ENCODE measurements at regions not wholly inside any gene's neighbourhood (a gene's known extent, or its start where the extent isn't known, plus 50 kb on each side); places are given as distances from the start of the nearest gene placed in this dataset.
"Not testable (repeated sequence)": the region's sequence is repeated elsewhere in the genome, so short reads cannot be mapped to it uniquely, and the experiment has no call there.

GRCh38 chr3:27560484-27561056, 76.4 kb upstream of the SLC4A7 start:
- H3K27me3 Mint-ChIP-seq = no peaks in the 10 kb centered on the region
- no peaks in the 10 kb centered on the region for H3K4me1 Mint-ChIP-seq (ENCODE audit: low read depth)
- no peak overlapping the region for H3K4me3 Mint-ChIP-seq
- no peaks in the 10 kb centered on the region for H3K9me3 Mint-ChIP-seq (ENCODE audit: low read depth)
- H3K36me3 Mint-ChIP-seq = no peaks in the 10 kb centered on the region
- no peak overlapping the region for H3K27ac Mint-ChIP-seq

GRCh38 chr3:27559835-27560234, 75.7 kb upstream of the SLC4A7 start:
- no peaks in the 10 kb centered on the region for H3K36me3 Mint-ChIP-seq
- H3K27ac Mint-ChIP-seq = no peak overlapping the region
- H3K4me3 Mint-ChIP-seq = no peak overlapping the region
- H3K27me3 Mint-ChIP-seq = no peaks in the 10 kb centered on the region
- H3K4me1 Mint-ChIP-seq (ENCODE audit: low read depth) = no peaks in the 10 kb centered on the region
- H3K9me3 Mint-ChIP-seq (ENCODE audit: low read depth) = no peaks in the 10 kb centered on the region

- no peaks in the 10 kb centered on the region for H3K36me3 Mint-ChIP-seq
- H3K27me3 Mint-ChIP-seq = no peaks in the 10 kb centered on the region
- H3K4me1 Mint-ChIP-seq (ENCODE audit: low read depth) = no peaks in the 10 kb centered on the region
- H3K9me3 Mint-ChIP-seq (ENCODE audit: low read depth) = no peaks in the 10 kb centered on the region
- H3K27ac Mint-ChIP-seq = no peak overlapping the region
- no peak overlapping the region for H3K4me3 Mint-ChIP-seq
Measured at GRCh38 chr3:27559381-27559780, 75.2 kb upstream of the SLC4A7 start.

- Mint-ChIP-seq H3K36me3 (no peaks in the 10 kb centered on the region), H3K9me3 (ENCODE audit: low read depth) (no peaks in the 10 kb centered on the region), H3K4me1 (ENCODE audit: low read depth) (no peaks in the 10 kb centered on the region), H3K27me3 (no peaks in the 10 kb centered on the region), H3K4me3 (no peak overlapping the region), H3K27ac (no peak overlapping the region)
Measured at GRCh38 chr3:27557411-27557810, 73.2 kb upstream of the SLC4A7 start.

- H3K27ac Mint-ChIP-seq = no peak overlapping the region
- H3K36me3 Mint-ChIP-seq = no peaks in the 10 kb centered on the region
- no peaks in the 10 kb centered on the region for H3K4me1 Mint-ChIP-seq (ENCODE audit: low read depth)
- H3K9me3 Mint-ChIP-seq (ENCODE audit: low read depth) = no peaks in the 10 kb centered on the region
- no peak overlapping the region for H3K4me3 Mint-ChIP-seq
- no peaks in the 10 kb centered on the region for H3K27me3 Mint-ChIP-seq
Measured at GRCh38 chr3:27556887-27557286, 72.7 kb upstream of the SLC4A7 start.

- Mint-ChIP-seq H3K27ac (no peak overlapping the region), H3K9me3 (ENCODE audit: low read depth) (no peaks in the 10 kb centered on the region), H3K27me3 (no peaks in the 10 kb centered on the region), H3K4me1 (ENCODE audit: low read depth) (no peaks in the 10 kb centered on the region), H3K4me3 (no peak overlapping the region), H3K36me3 (no peaks in the 10 kb centered on the region)
Measured at GRCh38 chr3:27554706-27555105, 70.5 kb upstream of the SLC4A7 start.

- Mint-ChIP-seq H3K9me3 (ENCODE audit: low read depth) (no peaks in the 10 kb centered on the region), H3K4me1 (ENCODE audit: low read depth) (no peaks in the 10 kb centered on the region), H3K36me3 (no peaks in the 10 kb centered on the region), H3K27ac (no peak overlapping the region), H3K4me3 (no peak overlapping the region), H3K27me3 (no peaks in the 10 kb centered on the region)
Measured at GRCh38 chr3:27553886-27554540, 69.8 kb upstream of the SLC4A7 start.

GRCh38 chr3:27552708-27553107, 68.5 kb upstream of the SLC4A7 start:
- not testable (repeated sequence) for H3K4me1 Mint-ChIP-seq (ENCODE audit: low read depth); H3K27ac Mint-ChIP-seq; H3K36me3 Mint-ChIP-seq; H3K9me3 Mint-ChIP-seq (ENCODE audit: low read depth); H3K27me3 Mint-ChIP-seq; H3K4me3 Mint-ChIP-seq

- H3K4me1 Mint-ChIP-seq (ENCODE audit: low read depth); H3K27ac Mint-ChIP-seq: not testable (repeated sequence)
Measured at GRCh38 chr3:27551413-27551812, 67.2 kb upstream of the SLC4A7 start.

GRCh38 chr3:27545061-27545460, 60.9 kb upstream of the SLC4A7 start:
- Mint-ChIP-seq H3K4me3 (no peak overlapping the region), H3K9me3 (ENCODE audit: low read depth) (no peaks in the 10 kb centered on the region), H3K27ac (no peak overlapping the region), H3K27me3 (no peaks in the 10 kb centered on the region), H3K36me3 (no peaks in the 10 kb centered on the region), H3K4me1 (ENCODE audit: low read depth) (peaks cover 4% of the 10 kb centered on the region)

More at GRCh38 chr3:27551413-27551812, 67.2 kb upstream of the SLC4A7 start:
- H3K9me3 Mint-ChIP-seq (ENCODE audit: low read depth); H3K27me3 Mint-ChIP-seq; H3K4me3 Mint-ChIP-seq; H3K36me3 Mint-ChIP-seq: not testable (repeated sequence)

GRCh38 chr3:27544372-27544865, 60.2 kb upstream of the SLC4A7 start:
- Mint-ChIP-seq H3K4me3 (no peak overlapping the region), H3K4me1 (ENCODE audit: low read depth) (peaks cover 4% of the 10 kb centered on the region), H3K27ac (no peak overlapping the region), H3K9me3 (ENCODE audit: low read depth) (no peaks in the 10 kb centered on the region), H3K36me3 (no peaks in the 10 kb centered on the region), H3K27me3 (peaks cover 1% of the 10 kb centered on the region)

- Mint-ChIP-seq H3K27ac (no peak overlapping the region), H3K27me3 (peaks cover 1% of the 10 kb centered on the region)
Measured at GRCh38 chr3:27542476-27542875, 58.3 kb upstream of the SLC4A7 start.

GRCh38 chr3:27540231-27540630, 56.0 kb upstream of the SLC4A7 start:
- Mint-ChIP-seq H3K9me3 (ENCODE audit: low read depth) (no peaks in the 10 kb centered on the region), H3K27ac (no peak overlapping the region), H3K36me3 (no peaks in the 10 kb centered on the region), H3K27me3 (peaks cover 1% of the 10 kb centered on the region), H3K4me3 (no peak overlapping the region), H3K4me1 (ENCODE audit: low read depth) (peaks cover 4% of the 10 kb centered on the region)

More at GRCh38 chr3:27542476-27542875, 58.3 kb upstream of the SLC4A7 start:
- no peaks in the 10 kb centered on the region for H3K9me3 Mint-ChIP-seq (ENCODE audit: low read depth)
- no peaks in the 10 kb centered on the region for H3K36me3 Mint-ChIP-seq
- peaks cover 4% of the 10 kb centered on the region for H3K4me1 Mint-ChIP-seq (ENCODE audit: low read depth)
- H3K4me3 Mint-ChIP-seq = no peak overlapping the region

- Mint-ChIP-seq H3K36me3 (no peaks in the 10 kb centered on the region), H3K27me3 (peaks cover 1% of the 10 kb centered on the region), H3K9me3 (ENCODE audit: low read depth) (no peaks in the 10 kb centered on the region), H3K27ac (no peak overlapping the region), H3K4me3 (no peak overlapping the region), H3K4me1 (ENCODE audit: low read depth) (peaks cover 11% of the 10 kb centered on the region)
Measured at GRCh38 chr3:27536491-27536890, 52.3 kb upstream of the SLC4A7 start.

- Mint-ChIP-seq H3K4me3 (no peak overlapping the region), H3K4me1 (ENCODE audit: low read depth) (peaks cover 11% of the 10 kb centered on the region), H3K27ac (no peak overlapping the region), H3K9me3 (ENCODE audit: low read depth) (no peaks in the 10 kb centered on the region), H3K36me3 (no peaks in the 10 kb centered on the region), H3K27me3 (peaks cover 1% of the 10 kb centered on the region)
Measured at GRCh38 chr3:27535809-27536392, 51.7 kb upstream of the SLC4A7 start.

Measured in activated naive CD8-positive, alpha-beta T cell (primary cell).